Liver (tissue), 8 donors: ENCODE measurements at regions not wholly inside any gene's neighbourhood (a gene's known extent, or its start where the extent isn't known, plus 50 kb on each side); places are given as distances from the start of the nearest gene placed in this dataset.
"Not testable (repeated sequence)": the region's sequence is repeated elsewhere in the genome, so short reads cannot be mapped to it uniquely, and the experiment has no call there.

Source experiments
- DNase-seq: peaks from one replicate; pipeline ENCODE4 v3.0.0-alpha.2; 2017; ENCODE audit warnings: low spot score
- H3K27ac ChIP-seq, 2 donors: one replicate each; pipeline ENCODE4 v1.7.0; 2013; ENCODE audit warnings: inconsistent platforms in 2 of 2, low read length in 2 of 2, control low read depth in 1 of 2, low read depth in 1 of 2, mild to moderate bottlenecking in 1 of 2
- H3K27me3 ChIP-seq, 4 donors: one replicate each; pipeline versions ENCODE4 v1.6.1 to v1.7.0; 2013; ENCODE audit warnings: low read length in 3 of 4, inconsistent platforms in 1 of 4, mild to moderate bottlenecking in 1 of 4, moderate library complexity in 1 of 4; ENCODE audit not compliant: control insufficient read depth in 4 of 4, insufficient read depth in 4 of 4
- H3K36me3 ChIP-seq, 4 donors: one replicate each; pipeline versions ENCODE4 v1.6.1 to v1.7.0; 2013; ENCODE audit warnings: low read length in 3 of 4, mild to moderate bottlenecking in 3 of 4, low read depth in 1 of 4, moderate library complexity in 1 of 4; ENCODE audit not compliant: control insufficient read depth in 4 of 4, insufficient read depth in 3 of 4
- H3K4me1 ChIP-seq, 4 donors: one replicate each; pipeline versions ENCODE4 v1.6.1 to v1.7.0; 2013; ENCODE audit warnings: low read length in 3 of 4, mild to moderate bottlenecking in 3 of 4, moderate library complexity in 1 of 4; ENCODE audit not compliant: control insufficient read depth in 4 of 4, insufficient read depth in 4 of 4
- H3K4me3 ChIP-seq, 3 donors: one replicate each; pipeline versions ENCODE4 v1.6.1 to v1.7.0; 2013; ENCODE audit warnings: low read length in 3 of 3, control low read depth in 1 of 3, low read depth in 1 of 3, mild to moderate bottlenecking in 1 of 3
- H3K9ac ChIP-seq, 2 donors: one replicate each; pipeline ENCODE4 v1.7.0; 2013; ENCODE audit warnings: low read length in 2 of 2, mild to moderate bottlenecking in 2 of 2, moderate library complexity in 2 of 2, control low read depth in 1 of 2, low read depth in 1 of 2
- H3K9me3 ChIP-seq, 4 donors: one replicate each; pipeline versions ENCODE4 v1.6.1 to v1.7.0; 2013; ENCODE audit warnings: low read length in 3 of 4; ENCODE audit not compliant: control insufficient read depth in 4 of 4
- CTCF ChIP-seq: fragments of 150-350 bp; IDR thresholded peaks from 2 replicates; pipeline ENCODE4 v1.5.1; 2017; ENCODE audit warnings: improper control_type of control experiment, low read depth, low read length; ENCODE audit not compliant: missing input control
- FOXA1 ChIP-seq: IDR thresholded peaks from 2 replicates; pipeline ENCODE4 v1.6.1; 2016; ENCODE audit warnings: antibody characterized with exemption
- HNF4A ChIP-seq, 2 donors: conservative IDR thresholded peaks; 2 replicates each; pipeline ENCODE4 v1.6.1; 2016; ENCODE audit warnings: antibody characterized with exemption in 2 of 2, mild to moderate bottlenecking in 2 of 2
- HNF4G ChIP-seq: IDR thresholded peaks from 2 replicates; pipeline ENCODE4 v1.6.1; 2016; ENCODE audit warnings: antibody characterized with exemption
- RAD21 ChIP-seq, 2 donors: IDR thresholded peaks; 2 replicates each; pipeline ENCODE4 v1.6.1; 2016; ENCODE audit warnings: antibody characterized with exemption in 2 of 2, mild to moderate bottlenecking in 2 of 2
- RXRA ChIP-seq, 2 donors: IDR thresholded peaks; 2 replicates each; pipeline ENCODE4 v1.6.1; 2017 to 2018; ENCODE audit warnings: antibody characterized with exemption in 2 of 2, mild to moderate bottlenecking in 1 of 2
- SP1 ChIP-seq: IDR thresholded peaks from 2 replicates; pipeline ENCODE4 v1.6.1; 2018; ENCODE audit warnings: antibody characterized with exemption, mild to moderate bottlenecking
- TAF1 ChIP-seq: conservative IDR thresholded peaks from 2 replicates; pipeline ENCODE4 v1.6.1; 2016; ENCODE audit warnings: antibody characterized with exemption, mild to moderate bottlenecking
- YY1 ChIP-seq: IDR thresholded peaks from 2 replicates; pipeline ENCODE4 v1.6.1; 2016; ENCODE audit warnings: antibody characterized with exemption, mild to moderate bottlenecking
- WGBS: extraction: QIAGEN DNeasy Blood & Tissue Kit; methylation state at CpG from one replicate; pipeline ENCODE4 v1.1.7; 2013; 5-methylcytosine and 5-hydroxymethylcytosine counted together
- TF ChIP-seq, protein P1 (sequence below): IDR thresholded peaks from 2 replicates; pipeline ENCODE4 v1.6.1; 2016; ENCODE audit warnings: antibody characterized with exemption, mild to moderate bottlenecking
- TF ChIP-seq, protein P2 (sequence below): IDR thresholded peaks from 2 replicates; pipeline ENCODE4 v1.6.1; 2016; ENCODE audit warnings: antibody characterized with exemption
- donor health status: healthy.
- donor health status: healthy.
- donor health status: healthy.
- donor health status: healthy.
- donor health status: healthy.

DNA sequence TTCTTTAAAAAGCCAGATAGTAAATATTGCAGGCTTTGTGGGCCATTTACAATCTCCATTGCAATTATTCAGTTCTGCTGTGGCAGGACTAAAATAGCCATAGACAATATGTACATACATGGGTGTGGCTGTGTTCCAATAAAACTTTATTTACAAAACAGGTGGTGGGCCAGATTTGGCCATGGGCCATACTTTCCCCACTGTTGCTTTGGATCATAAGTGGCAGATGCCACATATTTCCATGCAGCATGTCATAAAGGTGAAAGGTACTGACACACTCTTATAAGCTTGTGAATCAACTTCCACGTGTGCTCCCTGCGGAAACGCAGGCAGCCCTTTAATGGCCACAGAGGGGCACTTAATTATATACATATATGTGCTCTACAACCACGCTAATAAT, 244.4 kb upstream of the FOXN3 start:
- H3K27me3 ChIP-seq: no peaks in the 10 kb centered on the region
- H3K27ac ChIP-seq: no peak overlapping the region
- peaks cover 0 to 28% (median 9%) of the 10 kb centered on the region in 4 donors for H3K4me1 ChIP-seq
- DNase-seq: no peak
- H3K4me3 ChIP-seq: no peak overlapping the region
- H3K36me3 ChIP-seq: no peaks in the 10 kb centered on the region
- H3K9me3 ChIP-seq: peaks cover 0 to 2% (median 0%) of the 10 kb centered on the region in 4 donors
- H3K9ac ChIP-seq: no peak overlapping the region
- 90% methylated on average over 4 of the region's 4 CpGs for WGBS
- TF ChIP-seq, protein P1, sequence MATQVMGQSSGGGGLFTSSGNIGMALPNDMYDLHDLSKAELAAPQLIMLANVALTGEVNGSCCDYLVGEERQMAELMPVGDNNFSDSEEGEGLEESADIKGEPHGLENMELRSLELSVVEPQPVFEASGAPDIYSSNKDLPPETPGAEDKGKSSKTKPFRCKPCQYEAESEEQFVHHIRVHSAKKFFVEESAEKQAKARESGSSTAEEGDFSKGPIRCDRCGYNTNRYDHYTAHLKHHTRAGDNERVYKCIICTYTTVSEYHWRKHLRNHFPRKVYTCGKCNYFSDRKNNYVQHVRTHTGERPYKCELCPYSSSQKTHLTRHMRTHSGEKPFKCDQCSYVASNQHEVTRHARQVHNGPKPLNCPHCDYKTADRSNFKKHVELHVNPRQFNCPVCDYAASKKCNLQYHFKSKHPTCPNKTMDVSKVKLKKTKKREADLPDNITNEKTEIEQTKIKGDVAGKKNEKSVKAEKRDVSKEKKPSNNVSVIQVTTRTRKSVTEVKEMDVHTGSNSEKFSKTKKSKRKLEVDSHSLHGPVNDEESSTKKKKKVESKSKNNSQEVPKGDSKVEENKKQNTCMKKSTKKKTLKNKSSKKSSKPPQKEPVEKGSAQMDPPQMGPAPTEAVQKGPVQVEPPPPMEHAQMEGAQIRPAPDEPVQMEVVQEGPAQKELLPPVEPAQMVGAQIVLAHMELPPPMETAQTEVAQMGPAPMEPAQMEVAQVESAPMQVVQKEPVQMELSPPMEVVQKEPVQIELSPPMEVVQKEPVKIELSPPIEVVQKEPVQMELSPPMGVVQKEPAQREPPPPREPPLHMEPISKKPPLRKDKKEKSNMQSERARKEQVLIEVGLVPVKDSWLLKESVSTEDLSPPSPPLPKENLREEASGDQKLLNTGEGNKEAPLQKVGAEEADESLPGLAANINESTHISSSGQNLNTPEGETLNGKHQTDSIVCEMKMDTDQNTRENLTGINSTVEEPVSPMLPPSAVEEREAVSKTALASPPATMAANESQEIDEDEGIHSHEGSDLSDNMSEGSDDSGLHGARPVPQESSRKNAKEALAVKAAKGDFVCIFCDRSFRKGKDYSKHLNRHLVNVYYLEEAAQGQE: no peak
- TF ChIP-seq YY1 (no peak), CTCF (no peak), FOXA1 (no peak), TAF1 (no peak)
- TF ChIP-seq, protein P2, sequence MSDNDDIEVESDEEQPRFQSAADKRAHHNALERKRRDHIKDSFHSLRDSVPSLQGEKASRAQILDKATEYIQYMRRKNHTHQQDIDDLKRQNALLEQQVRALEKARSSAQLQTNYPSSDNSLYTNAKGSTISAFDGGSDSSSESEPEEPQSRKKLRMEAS: no peak

- not testable (repeated sequence) for H3K27me3 ChIP-seq, DNase-seq, H3K4me3 ChIP-seq, H3K9me3 ChIP-seq, H3K36me3 ChIP-seq
- peaks cover 0 to 28% (median 9%) of the 10 kb centered on the region in 4 donors for H3K4me1 ChIP-seq
- H3K27ac ChIP-seq: peak overlapping the region; percentile 75 to 78
- 55% methylated on average over 6 of the region's 6 CpGs for WGBS
- H3K9ac ChIP-seq: peak overlapping the region in 1 of 2 donors; percentile 7
- TF ChIP-seq RXRA (IDR thresholded peaks at IDR 0.05): peak in 1 of 2 donors; percentile 42
- TF ChIP-seq, protein P2: peak; percentile 7
- peak; percentile 58 for TF ChIP-seq HNF4G
- TF ChIP-seq HNF4A (conservative IDR thresholded peaks at IDR 0.05): peak; percentile 93 to 95
- peak; percentile 51 for TF ChIP-seq YY1
- TF ChIP-seq SP1: peak; percentile 61
- TF ChIP-seq, protein P1: peak; percentile 25
- TF ChIP-seq RAD21 (IDR thresholded peaks at IDR 0.05): peak in 1 of 2 donors; percentile 14
These were observed 243.7 kb upstream of the FOXN3 start for GRCh38 chr14:89660625-89661233.
